Retina (tissue), 1 donor: ENCODE measurements at regions not wholly inside any gene's neighbourhood (a gene's known extent, or its start where the extent isn't known, plus 50 kb on each side); places are given as distances from the start of the nearest gene placed in this dataset.
"Not testable (repeated sequence)": the region's sequence is repeated elsewhere in the genome, so short reads cannot be mapped to it uniquely, and the experiment has no call there.

ENCODE experiments used
- DNase-seq: peaks from one replicate; pipeline ENCODE4 v3.0.0-alpha.2; 2016

GRCh38 chr6:118367314-118367713 lies 180.8 kb upstream of the PLN start:
- no peak for DNase-seq

- no peak for DNase-seq
These were observed 177.4 kb upstream of the PLN start for GRCh38 chr6:118370722-118371121.

GRCh38 chr6:118371955-118372354 lies 176.1 kb upstream of the PLN start:
- DNase-seq: no peak

DNA sequence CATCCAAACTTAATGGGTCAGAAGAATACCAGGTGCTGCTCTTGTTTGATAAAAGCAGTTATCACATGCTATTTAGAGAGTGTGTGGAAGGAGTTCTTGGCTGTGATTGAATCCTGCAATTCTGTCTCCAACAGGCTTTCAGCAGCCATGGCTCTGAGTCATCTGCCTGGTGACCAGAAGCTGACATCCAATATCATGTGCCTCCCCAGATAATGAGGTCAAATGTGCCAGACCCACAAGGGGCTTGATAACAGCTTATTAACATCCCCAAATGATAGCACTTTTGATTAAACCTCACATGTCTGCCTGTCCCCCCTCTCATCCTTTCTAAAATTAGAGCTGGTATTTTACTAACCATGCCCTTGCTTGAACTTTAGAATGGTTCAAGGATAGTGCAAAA lies 175.7 kb upstream of the PLN start:
- no peak for DNase-seq

GRCh38 chr6:118377711-118378414 lies 170.2 kb upstream of the PLN start:
- DNase-seq: peak; percentile 13

DNA sequence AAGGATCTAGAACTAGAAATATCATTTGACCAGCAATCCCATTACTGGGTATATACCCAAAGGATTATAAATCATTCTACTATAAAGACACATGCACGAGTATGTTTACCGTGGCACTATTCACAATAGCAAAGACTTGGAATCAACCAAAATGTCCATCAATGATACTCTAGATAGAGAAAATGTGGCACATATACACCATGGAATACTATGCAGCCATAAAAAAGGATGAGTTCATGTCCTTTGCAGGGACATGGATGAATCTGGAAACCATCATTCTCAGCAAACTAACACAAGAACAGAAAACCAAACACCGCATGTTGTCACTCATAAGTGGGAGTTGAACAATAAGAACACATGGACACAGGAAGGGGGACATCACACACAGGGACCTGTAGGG lies 167.5 kb upstream of the PLN start:
- not testable (repeated sequence) for DNase-seq

DNA sequence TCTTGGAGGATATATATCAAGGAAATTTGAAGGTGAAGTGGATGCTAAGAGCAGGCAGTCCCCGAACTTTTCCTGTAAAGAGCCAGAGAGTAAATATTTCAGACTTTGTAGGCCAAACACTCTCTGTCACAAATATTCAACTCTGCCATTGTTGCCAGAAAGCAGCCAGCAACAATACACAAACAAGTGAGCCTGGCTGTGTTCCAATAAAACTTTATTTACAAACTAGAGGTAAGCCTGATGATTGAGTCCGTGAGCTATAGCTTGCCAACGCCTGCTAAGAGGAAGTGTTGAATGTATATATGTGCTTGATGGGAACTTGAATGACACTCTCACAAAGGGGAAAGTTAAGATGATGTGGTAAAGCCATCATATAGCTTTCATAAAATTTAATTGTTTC lies 166.0 kb upstream of the PLN start:
- no peak for DNase-seq

GRCh38 chr6:118383924-118384323 lies 164.2 kb upstream of the PLN start:
- no peak for DNase-seq

GRCh38 chr6:118386975-118387374 lies 161.1 kb upstream of the PLN start:
- no peak for DNase-seq

DNA sequence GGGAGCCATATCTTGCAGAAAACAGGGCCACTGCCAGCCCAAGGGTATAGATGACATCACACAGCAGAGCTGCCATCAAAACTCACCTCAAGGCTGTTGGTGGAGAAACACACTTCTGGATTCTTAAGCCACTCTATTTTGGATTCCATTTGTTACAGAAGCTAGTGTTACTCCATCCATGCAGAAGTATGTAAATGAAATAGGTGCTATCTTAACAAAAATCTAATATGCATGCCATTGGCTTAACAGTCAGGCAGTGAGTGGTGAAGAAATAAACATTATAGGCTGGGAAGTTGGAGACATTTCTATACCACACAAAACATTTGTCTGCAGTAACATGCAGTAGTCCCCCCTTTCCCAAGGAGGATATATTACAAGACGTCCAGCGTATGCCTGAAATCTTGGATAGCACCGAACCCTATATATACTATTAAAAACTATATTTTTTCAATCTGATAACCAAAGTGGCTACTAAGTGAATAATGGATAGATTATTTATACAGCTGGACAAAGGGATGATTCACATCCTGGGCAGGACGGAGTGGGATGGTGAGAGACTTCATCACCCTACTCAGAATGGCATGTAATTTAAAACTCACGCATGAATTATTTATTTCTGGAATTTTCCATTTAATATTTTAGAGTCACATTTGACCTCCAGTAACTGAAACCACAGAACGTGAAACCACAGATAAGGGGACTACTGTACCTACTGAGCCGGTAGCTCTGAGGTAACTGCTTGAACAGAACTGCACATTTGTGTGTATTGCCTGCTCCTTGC lies 160.0 kb upstream of the PLN start:
- DNase-seq: no peak

DNA sequence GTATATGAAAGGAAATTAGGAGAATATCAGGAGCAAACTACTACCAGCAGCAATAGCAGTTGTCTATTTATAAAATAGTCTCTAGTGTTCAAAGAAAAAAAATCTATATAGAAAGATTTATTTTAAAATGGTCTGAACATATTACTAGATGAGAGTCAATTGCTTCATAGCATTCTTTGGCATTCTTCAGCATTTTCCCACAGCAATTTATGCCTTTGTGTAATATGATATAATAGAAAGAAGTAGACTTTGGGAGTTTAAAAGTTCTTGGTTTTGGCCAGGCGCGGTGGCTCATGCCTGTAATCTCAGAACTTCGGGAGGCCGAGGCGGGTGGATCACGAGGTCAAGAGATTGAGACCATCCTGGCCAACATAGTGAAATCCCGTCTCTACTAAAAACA lies 157.0 kb upstream of the PLN start:
- no peak for DNase-seq

DNA sequence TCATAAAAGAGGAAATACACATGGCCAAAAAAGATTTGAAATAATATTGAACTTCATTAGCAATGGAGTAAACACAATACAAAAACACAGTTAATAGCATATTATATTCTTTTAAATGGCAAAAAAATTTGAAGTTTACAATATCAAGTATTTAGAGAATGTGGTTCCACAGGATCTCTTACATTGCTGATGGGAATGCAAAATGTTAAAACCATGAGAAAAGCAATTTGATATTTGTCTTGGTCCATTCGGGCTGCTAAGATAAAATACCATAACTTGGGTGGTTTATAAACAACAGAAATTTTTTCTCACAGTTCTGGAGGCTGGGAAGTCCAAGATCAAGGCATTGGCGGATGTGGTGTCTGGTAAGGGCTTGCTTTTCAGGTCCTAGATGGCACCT lies 154.0 kb upstream of the PLN start:
- DNase-seq: no peak

- no peak for DNase-seq
These were observed 151.1 kb upstream of the PLN start for GRCh38 chr6:118396969-118397368.

- DNase-seq: no peak
These were observed 150.2 kb upstream of the PLN start for GRCh38 chr6:118397671-118398465.

GRCh38 chr6:118400098-118400497 lies 148.0 kb upstream of the PLN start:
- DNase-seq: no peak

DNA sequence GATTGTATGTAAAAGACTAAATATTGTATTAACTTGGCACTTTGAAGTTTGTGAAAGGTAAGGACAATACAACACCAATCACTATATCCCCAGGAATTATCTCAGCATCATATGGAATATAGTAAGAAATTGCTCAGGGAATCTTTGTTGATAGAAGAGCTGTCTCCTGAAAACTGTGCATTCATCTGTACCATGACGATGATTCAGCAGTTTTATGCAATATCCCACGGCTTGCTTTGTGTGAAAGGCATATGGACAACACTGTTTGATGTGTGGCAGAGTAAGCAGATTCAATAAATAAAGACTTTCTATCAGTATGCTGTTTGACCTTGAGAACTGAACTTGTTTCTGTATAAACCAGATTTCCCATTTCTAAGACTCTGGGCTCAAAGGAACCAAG lies 147.5 kb upstream of the PLN start:
- no peak for DNase-seq

- DNase-seq: no peak
These were observed 146.6 kb upstream of the PLN start for GRCh38 chr6:118401325-118401975.

DNA sequence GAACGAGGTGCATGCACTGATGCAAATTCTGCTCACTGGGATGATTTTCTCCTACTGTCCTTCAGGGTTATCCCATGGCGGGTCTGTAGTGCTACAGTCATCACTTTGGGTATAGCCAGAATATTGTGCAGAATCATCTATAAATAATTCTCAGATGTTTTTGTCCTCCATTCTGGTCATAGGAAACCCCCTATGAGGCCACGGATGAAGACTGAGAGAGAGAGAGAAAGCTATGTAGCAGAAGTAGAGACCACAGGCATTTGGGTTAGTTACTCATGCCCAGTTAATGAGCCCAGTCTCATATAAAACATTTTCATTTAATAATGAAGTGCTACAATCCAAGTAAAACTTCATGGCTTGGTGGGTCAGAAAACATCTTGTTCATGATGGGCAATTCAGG lies 145.1 kb upstream of the PLN start:
- DNase-seq: no peak

GRCh38 chr6:118408863-118409262 lies 139.2 kb upstream of the PLN start:
- DNase-seq: no peak

GRCh38 chr6:118410001-118410400 lies 138.1 kb upstream of the PLN start:
- DNase-seq: no peak
